HG03378 (cell line): ENCODE measurements at regions not wholly inside any gene's neighbourhood (a gene's known extent, or its start where the extent isn't known, plus 50 kb on each side); places are given as distances from the start of the nearest gene placed in this dataset.
"Not testable (repeated sequence)": the region's sequence is repeated elsewhere in the genome, so short reads cannot be mapped to it uniquely, and the experiment has no call there.

ENCODE experiments used
- ATAC-seq: cut with Tn5 transposase; IDR thresholded peaks from one replicate; pipeline ENCODE4 v1.9.1; 2021; ENCODE audit warnings: mild to moderate bottlenecking, moderate library complexity; ENCODE audit not compliant: unreplicated experiment

DNA sequence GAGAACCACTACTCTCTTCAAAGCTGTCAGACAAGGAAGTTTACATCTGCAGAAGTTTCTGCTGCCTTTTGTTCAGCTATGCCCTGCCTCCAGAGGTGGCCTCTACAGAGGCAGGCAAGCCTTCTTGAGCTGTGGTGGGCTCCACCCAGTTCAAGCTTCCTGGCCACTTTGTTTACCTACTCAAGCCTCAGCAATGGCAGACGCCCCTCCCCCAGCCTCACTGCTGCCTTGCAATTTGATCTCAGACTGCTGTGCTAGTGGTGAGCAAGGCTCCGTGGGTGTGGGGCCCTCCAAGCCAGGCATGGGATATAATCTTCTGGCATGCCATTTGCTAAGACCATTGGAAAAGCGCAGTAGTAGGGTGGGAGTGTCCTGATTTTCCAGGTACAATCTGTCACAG, 144.0 kb downstream of the CCNG2 start:
- ATAC-seq = not testable (repeated sequence)

DNA sequence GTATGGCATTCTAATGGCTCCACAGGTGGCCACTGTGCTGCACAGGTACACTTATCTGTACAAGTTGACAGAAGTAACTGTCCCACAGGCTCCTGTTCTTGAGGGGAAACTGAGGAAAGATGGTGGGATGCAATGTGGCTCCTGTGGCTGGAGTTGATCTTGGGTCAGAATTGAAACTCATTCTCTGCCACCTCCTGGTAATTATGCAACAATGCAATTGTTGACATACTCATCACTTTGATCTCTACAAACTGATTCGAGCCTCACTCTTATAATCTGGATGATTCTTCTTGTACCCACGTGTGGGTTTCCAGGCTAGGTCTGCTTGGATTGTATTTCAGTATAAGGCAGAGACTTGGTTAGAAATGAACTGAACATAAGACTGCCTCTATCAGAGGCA, 148.8 kb downstream of the CCNG2 start:
- no peak for ATAC-seq

DNA sequence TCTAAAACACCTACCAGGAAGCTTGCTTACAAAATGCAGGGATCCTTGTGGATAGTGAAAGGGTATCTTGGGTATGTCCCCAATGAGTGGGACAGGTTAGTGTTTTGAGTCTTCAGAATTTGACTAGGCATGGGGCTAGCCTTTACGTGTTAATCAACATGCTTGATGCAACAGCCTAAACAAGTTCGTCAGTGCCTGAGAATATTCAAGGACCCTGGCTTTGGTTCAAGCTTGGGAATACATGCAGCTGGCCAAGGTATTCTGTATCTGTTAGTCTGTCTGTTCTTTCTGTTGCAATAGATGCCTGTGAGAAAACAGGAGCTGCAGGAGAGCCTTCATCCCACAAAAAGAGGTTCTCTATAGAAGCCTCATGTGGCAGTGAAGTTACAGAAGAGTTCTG, 149.5 kb downstream of the CCNG2 start:
- ATAC-seq = no peak

DNA sequence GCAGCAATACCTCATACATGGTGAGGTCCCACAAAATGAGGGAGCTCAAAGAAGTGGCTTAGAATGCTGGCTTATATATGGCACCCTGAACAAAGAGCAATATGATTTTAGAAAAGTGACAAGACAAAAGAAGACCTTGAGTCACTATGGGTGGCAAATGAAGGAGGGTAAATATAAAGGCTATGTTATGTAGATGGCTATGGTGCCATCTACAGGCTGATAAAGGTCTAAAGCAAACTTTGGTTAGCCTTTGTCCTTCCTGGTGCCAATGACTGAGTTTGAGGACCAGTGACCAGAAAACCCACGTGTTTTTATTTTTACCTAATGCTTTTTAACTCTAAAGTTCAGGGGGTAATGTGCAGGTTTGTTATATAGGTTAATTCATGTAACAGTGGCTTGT, 151.8 kb downstream of the CCNG2 start:
- no peak for ATAC-seq

DNA sequence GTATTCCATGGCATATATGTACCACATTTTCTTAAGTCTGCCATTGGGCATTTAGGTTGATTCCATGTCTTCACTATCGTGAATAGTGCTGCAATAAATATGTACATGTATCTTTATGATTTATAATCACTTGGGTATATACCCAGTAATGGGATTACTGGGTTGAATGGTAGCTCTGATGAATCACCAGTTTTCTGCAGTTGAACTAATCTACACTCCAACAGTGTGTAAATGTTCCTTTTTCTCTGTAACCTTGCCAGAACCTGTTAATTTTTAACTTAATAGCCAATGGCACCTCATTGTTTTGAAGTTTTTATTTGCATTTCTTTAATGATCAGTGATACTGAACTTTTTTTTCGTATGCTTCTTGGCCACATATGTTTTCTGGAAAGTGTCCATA, 152.5 kb downstream of the CCNG2 start:
- no peak for ATAC-seq

DNA sequence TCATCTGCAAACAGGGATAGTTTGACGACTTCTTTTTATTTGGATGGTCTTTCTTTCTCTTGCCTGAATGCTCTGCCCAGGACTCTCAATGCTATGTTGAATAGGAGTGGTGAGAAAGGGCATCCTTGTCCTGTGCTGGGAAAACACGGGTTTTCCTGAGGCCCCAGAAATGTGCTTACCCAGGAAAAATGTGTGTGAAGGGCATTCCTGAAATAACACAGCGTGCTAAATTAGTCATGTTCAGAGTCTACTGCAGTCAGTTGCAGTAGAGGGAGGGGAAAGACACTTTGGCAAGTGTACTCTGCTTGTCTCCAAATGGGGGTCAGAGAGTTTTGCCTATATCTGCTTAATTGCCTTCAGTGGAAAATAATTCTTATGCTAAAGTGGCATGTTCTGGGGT, 153.9 kb downstream of the CCNG2 start:
- no peak for ATAC-seq

DNA sequence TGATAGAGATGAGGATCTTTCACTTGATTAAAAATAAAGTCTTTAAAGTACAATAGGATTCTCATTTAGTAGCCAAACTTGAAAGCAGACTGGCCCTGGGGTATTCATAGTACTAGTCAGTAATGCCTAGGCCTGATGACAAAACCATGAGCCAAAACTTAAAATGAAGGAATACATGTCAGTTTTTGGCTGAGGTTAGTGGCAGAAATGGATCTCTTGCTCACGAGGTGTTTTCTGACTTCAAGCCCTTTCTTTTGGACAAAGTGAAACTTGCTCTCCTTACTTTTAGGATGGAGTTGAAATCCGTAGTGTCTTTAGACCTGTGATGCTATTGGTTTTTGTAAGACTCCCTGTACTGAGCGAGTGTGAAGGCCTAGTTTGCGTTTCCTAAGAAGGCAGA, 157.7 kb downstream of the CCNG2 start:
- no peak for ATAC-seq

DNA sequence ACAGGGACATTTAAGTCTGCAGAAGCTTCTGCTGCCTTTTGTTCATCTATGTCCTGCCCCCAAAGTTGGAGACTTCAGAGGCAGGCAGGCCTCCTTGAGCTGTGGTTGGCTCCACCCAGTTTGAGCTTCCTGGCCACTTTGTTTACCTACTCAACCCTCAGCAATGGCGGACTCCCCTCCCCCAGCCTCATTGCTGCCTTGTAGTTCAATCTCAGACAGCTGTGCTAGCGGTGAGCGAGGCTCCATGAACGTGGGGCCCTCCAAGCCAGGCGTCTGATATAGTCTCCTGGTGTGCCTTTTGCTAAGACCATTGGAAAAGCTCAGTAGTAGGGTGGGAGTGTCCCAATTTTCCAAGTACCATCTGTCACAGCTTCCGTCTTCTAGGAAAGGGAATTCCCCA, 170.1 kb downstream of the CCNG2 start:
- no peak for ATAC-seq

DNA sequence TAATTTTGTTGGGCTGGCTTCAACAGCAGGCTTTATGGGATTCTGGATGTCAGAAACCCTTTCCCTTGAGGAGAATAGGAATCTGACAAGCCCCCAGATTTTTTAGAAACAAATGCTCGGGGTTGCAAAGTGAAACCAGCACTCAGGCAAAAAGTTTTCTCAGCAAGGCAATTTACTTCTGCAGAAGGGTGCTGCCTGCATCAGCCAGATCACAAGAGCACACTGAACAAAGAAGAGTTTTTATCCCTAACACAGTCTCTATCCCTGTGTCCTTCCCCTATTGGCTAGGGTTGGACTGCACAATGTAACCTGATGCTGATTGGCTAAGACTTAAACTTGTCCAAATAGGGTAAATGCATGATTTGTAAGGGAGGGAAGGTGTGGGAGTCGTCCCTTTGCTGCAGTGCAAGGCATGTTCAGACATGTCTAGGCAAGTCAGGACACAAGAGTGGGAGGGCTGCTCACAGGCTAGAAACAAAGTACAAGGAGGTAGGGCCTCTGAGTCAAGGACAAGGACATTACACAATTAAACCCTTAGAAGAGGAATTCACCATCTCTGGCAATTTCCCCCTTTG, 175.8 kb downstream of the CCNG2 start:
- no peak for ATAC-seq

DNA sequence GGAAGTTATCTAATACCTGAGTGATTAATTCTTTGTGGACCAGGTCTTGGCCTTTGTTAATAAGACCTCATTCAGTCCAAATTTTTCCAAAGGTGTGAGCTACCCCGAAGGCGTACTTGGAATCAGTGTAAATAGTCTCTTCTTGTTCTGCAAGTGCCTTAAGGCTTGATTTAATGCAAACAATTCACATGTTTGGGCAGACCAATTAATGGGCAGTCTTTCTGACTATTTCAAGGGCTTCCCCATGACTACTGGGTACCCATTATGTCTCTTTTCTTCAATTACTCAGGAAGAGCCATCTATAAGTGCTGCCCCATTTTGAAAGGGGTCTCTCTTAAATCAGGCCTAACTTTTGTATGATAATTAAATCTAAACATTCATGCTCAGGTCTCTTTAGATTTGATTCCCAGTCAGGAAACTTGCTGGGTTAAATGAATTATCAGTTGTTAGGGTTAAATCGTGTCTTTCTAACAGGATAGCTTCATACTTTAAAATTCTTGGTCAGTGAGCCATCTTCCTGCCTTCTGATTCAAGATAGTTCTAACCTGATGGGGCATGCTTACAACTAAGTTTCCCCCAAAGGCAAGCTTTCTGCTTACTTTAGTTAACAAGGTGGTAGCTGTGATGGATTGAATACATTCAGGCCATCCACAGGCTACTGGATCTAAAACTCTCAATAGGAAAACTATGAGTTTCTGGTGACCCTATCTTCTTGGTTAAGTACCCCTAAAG, 179.6 kb downstream of the CCNG2 start:
- ATAC-seq = no peak

DNA sequence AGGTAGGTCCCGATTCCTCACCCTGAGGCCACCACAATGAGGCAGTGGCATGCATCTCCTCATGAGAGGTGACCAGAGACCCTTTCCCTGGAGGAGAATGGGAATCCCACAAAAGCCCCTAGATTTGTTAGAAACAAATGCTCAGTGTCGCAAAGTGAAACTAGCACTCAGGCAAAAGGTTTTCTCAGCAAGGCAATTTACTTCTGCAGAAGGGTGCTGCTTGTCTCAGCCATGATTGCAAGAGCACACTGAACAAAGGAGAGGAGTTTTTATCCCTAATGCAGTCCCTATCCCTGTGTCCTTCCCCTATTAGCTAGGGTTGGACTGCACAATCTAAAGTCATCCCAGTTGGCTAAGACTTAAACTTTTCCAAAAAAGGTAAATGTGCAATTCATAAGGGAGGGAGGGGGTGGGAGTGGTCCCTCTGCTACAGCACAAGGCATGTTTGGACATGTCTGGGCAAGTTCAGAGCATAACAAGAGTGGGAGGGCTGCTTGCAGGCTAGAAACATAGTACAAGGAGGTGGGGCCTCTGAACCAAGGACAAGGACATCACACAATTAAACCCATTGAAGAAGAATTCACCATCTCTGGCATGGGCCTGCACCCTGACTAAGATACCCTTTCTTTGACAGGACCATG, 185.3 kb downstream of the CCNG2 start:
- ATAC-seq = no peak

DNA sequence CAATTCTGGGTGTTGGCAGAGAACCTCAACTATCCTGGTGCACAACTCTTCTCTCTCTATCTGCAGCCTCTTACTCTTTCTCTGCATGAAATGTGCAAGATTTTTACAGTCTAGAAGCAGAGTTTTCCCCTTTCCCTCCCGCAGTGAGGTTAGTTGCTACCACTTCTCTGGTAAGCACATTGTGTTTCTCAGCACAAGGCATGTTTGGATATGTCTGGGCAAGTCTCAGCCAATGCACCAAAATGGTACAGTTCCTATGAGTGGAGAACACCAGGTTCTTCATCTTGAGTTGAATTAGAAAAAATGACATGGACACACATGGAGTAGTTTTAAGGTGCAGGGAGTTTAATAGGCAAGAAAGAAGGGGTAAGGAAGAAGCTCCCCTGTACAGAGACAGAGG, 187.0 kb downstream of the CCNG2 start:
- ATAC-seq = no peak

DNA sequence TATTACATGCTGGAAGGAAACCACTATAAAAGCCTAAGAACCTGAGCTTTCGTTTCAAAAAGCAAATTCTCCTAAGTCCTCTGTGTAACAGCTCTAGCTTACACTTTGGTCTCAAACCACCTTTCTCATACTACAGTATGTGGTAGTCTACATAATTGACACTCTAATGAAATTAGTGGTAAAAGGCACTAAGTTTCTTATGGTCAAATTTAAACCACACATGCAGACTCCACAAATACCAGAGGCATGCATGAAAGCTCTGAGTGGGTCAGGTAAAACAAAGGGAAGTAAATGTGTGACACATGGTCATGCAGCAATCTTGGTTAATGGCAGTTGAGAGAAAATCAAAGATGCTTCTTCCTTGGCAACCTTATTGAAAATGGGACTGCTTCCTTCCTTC, 187.8 kb downstream of the CCNG2 start:
- ATAC-seq = no peak

DNA sequence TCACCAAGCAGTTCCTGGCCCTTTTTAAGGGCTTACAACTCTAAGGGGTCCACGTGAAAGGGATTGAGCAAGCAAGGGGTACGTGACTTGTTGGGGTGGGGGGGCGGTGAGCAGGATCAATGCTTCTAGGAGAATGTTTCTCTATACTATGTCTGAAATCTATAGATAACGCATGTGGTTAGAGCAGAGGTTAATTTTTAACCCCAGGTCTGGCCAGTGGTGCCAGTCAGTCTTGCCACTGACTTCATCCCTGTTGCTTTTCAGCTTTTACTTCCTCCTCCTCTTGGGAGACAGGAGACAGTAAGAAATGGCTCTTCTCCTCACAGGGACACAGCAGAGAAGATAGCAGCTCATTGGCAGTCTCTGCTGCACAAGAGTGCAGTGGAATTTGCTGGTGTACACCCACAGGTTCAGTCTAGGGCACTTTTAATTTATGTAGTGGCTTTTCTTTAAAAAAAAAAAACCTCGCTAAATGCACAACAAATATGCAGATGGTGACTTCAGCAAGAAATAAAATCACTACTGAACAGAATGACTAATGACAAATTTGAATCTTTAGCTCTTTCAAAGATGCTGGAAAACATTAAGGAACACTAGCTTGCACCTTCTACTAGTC, 190.5 kb downstream of the CCNG2 start:
- peak; percentile 67 for ATAC-seq

DNA sequence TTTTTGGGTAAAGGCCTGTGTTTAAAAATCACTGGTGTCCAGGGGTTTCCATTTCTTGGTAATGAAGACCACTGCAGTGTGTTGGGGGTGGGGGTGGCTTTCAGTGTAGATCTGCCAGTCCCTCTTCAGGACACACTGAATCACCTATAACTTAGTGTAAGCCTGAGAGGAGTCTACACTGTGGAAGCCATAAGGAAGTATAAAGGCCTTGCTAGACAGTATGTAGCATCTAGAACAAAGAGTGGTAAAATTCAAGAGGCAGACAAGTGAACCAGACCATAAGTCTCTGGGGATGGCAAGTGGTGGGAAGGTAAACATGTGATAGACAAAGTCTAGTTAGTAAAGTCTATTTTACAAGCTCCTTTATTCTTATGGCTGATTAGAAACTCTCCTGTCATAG, 191.8 kb downstream of the CCNG2 start:
- no peak for ATAC-seq

DNA sequence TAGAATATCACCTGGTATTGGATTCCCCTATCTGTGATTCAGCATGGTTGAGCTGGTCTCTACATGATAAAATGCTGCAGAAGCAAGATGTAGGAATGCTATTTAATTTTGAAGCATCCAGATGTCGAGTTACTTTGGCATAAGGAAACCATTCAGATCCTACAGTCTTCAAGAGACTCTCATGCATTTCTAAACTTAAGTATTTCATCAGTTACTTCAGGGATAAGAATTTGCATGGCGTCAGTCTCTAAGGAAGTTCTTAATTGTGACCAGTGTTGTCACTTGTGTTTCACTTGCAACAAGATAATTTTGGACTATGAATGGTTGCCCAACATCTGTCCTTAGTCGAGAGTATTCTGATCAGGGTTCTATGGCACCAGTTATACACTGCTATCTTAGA, 192.4 kb downstream of the CCNG2 start:
- no peak for ATAC-seq

DNA sequence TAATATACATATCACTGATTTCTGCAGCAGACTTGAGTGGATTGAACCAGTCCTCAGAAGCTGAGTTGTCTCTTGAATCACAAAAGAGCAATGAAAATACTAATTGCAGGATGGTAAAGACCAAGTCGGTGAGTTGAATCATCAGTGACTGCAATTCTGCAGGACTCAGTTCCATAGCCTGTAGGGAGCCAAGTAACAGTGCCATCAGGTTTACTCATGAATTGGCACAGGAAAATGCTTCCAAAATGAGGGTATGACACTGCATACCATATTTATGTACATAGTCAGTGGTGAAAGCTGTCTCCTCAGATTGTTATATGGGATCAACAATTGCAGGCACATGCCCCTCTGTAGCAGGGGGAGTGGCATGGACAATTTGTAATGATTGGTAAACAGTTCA, 192.8 kb downstream of the CCNG2 start:
- ATAC-seq = no peak

DNA sequence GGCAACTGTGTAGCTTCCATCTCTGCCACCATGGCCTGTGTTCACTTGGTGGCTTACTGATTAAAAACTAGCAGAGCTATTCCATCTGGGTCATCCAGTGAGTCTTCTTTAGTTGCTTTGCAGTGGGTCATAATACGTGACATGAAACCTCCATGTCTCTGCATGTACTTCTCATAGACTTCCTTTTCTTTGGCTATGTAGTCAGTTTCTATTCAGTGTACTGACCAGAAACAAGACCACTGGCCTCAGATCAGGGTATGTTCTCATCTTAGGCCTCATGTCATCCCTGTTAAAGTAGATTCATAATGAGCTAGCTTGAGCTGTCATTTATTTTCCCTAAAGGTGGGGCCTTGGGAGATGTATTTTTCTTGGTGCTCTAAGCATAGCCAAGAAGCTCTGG, 195.2 kb downstream of the CCNG2 start:
- no peak for ATAC-seq

DNA sequence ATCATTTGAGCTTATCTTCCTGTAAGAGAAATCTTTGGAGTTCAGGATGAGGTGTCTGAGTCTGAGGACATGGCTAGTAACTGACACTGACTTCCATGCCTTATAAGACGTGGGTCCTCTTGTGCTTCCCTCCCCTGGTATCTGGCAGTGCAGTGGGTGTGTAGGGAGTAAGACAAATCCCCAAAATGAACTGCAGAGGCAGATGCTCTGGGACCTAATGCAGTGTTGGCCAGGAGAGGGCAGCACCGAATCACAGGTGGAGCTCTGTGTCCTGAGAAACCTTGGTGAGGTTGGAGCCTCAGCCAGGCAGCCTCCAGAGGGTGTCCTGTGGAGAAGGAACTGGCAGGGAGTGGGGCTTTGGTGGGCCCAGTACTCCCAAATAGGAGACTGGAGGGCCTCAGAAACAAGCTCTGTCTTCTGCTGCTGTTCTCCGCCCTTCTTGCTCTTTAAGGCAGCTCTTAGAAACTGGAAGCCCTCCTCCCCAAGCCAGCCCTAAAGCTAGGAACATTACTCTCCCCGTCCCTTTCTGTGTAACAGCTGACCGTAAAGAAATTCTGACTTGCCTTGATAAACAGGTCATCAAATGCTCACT, 196.8 kb downstream of the CCNG2 start:
- ATAC-seq = peak; percentile 51

DNA sequence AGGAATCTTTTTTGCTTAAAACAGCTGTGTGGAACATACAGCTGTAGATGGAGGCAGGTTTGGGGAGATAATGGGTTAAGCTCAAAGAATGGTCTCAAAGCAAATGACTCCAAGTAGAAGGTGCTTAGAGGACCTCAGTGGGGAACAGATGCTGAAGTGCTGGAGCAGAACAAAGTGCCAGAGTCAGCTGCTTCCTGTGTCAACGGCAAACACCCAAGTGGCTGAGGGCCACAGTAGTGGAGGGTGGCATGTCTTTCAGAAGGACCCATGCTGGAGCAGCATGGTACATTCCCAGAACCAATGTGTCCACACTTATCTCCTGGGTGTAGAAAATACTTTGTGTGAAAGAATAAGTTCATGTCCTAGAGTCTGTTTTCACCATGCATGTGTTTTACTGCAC, 197.5 kb downstream of the CCNG2 start:
- no peak for ATAC-seq

DNA sequence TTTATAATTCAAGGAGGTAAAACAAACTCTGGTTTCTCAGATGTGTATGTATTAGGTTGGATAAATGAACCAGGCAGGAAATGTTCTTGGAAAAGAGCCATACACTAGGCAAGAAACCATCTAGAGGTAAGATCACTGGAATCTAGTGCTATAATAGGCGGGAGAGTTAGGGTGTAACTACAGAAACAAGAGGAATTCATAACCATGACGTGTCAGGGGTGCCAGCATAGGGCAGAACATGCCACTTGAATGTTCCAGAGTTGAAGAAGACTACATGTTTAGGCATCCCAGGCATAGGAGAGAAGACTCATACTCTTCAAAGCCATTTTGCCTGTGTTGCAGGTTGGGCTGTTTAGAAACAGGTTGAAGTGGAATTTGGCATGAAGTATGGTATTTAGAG, 198.7 kb downstream of the CCNG2 start:
- ATAC-seq = no peak
